IMR-90 (cell line): ENCODE measurements at regions not wholly inside any gene's neighbourhood (a gene's known extent, or its start where the extent isn't known, plus 50 kb on each side); places are given as distances from the start of the nearest gene placed in this dataset.

Experiments used
- ATAC-seq: fragments of 200-7000 bp; cut with Tn5 transposase; 2 replicates; pipeline ENCODE4 v1.9.1; 2020; ENCODE audit warnings: low read depth, mild to moderate bottlenecking, moderate library complexity
- BruUV-seq: library from RNA; stranded (reverse); fragments of 400-500 nt; replicated peaks from 2 replicates; lab custom pipeline; 2021; lab: Mats Ljungman, UMichigan
- CTCF ChIA-PET: fragments of 300-600 bp; formaldehyde crosslinking; extraction: SDS; loops from one replicate; lab custom pipeline; 2021; ENCODE audit warnings: antibody characterized with exemption; lab: Yijun Ruan, JAX
- POLR2A ChIA-PET: fragments of 300-600 bp; sonication (Branson Sonifier 250); formaldehyde crosslinking; loops from one replicate; lab custom pipeline; 2022; ENCODE audit warnings: antibody characterized with exemption; ENCODE audit not compliant: unreplicated experiment; lab: Charles Lee
- DNase-seq: peaks from one replicate; pipeline ENCODE4 v3.0.0; 2013
- H2AFZ ChIP-seq: replicated peaks from 2 replicates; pipeline ENCODE3; 2013; ENCODE audit warnings: low read length, mild to moderate bottlenecking; ENCODE audit not compliant: poor library complexity
- H2AK5ac ChIP-seq: 2 replicates; pipeline ENCODE4 v1.6.1; 2013; ENCODE audit warnings: low read depth, low read length, inconsistent platforms
- H2AK9ac ChIP-seq: replicated peaks from 2 replicates; pipeline ENCODE3; 2013; ENCODE audit warnings: mild to moderate bottlenecking, low read depth, low read length, moderate library complexity; ENCODE audit not compliant: poor library complexity
- H2BK120ac ChIP-seq: 2 replicates; pipeline ENCODE4 v1.6.1; 2013; ENCODE audit warnings: low read depth, low read length, inconsistent platforms
- H2BK15ac ChIP-seq: 3 replicates; pipeline ENCODE4 v1.6.1; 2013; ENCODE audit warnings: low read depth, low read length, inconsistent platforms
- H2BK20ac ChIP-seq: 2 replicates; pipeline ENCODE4 v1.6.1; 2013; ENCODE audit warnings: low read depth, mild to moderate bottlenecking, inconsistent platforms, low read length, moderate library complexity
- H2BK5ac ChIP-seq: 2 replicates; pipeline ENCODE4 v1.6.1; 2013; ENCODE audit warnings: mild to moderate bottlenecking, low read depth, low read length, inconsistent platforms; ENCODE audit not compliant: poor library complexity, severe bottlenecking
- H3K14ac ChIP-seq: replicated peaks from 2 replicates; pipeline ENCODE4 v1.6.1; 2013; ENCODE audit warnings: low read depth, low read length, inconsistent platforms
- H3K18ac ChIP-seq: 2 replicates; pipeline ENCODE4 v1.6.1; 2013; ENCODE audit warnings: low read depth, low read length, control low read depth
- H3K23ac ChIP-seq: 2 replicates; pipeline ENCODE4 v1.6.1; 2013; ENCODE audit warnings: low read depth, low read length, inconsistent platforms
- H3K27ac ChIP-seq: 2 replicates; pipeline ENCODE4 v1.5.1; 2013; ENCODE audit warnings: mild to moderate bottlenecking, control low read depth, low read length; ENCODE audit not compliant: insufficient read depth
- H3K27me3 ChIP-seq: 2 replicates; pipeline ENCODE4 v1.6.1; 2013; ENCODE audit warnings: low read length; ENCODE audit not compliant: control insufficient read depth, insufficient read depth
- H3K36me3 ChIP-seq: 2 replicates; pipeline ENCODE4 v1.6.1; 2013; ENCODE audit warnings: low read length, mixed read lengths; ENCODE audit not compliant: control insufficient read depth, insufficient read depth
- H3K4ac ChIP-seq: 2 replicates; pipeline ENCODE4 v1.6.1; 2013; ENCODE audit warnings: low read depth, low read length, inconsistent platforms
- H3K4me1 ChIP-seq: 2 replicates; pipeline ENCODE4 v1.6.1; 2013; ENCODE audit warnings: low read length, mixed read lengths; ENCODE audit not compliant: control insufficient read depth, insufficient read depth
- H3K4me2 ChIP-seq: 2 replicates; pipeline ENCODE4 v1.6.1; 2013; ENCODE audit warnings: low read depth, mild to moderate bottlenecking, control low read depth, low read length, moderate library complexity
- H3K4me3 ChIP-seq: 2 replicates; pipeline ENCODE4 v1.5.1; 2013; ENCODE audit warnings: low read depth, mild to moderate bottlenecking, control low read depth, low read length, moderate library complexity; ENCODE audit not compliant: insufficient read depth
- H3K56ac ChIP-seq: 2 replicates; pipeline ENCODE4 v1.6.1; 2013; ENCODE audit warnings: low read length, inconsistent platforms; ENCODE audit not compliant: insufficient read depth; ENCODE audit errors: extremely low read depth
- H3K79me1 ChIP-seq, 2 experiments: 2 replicates each; pipeline ENCODE4 v1.6.1; 2013; ENCODE audit warnings: low read length in 2 of 2, inconsistent platforms in 1 of 2, low read depth in 1 of 2
- H3K9ac ChIP-seq: 2 replicates; pipeline ENCODE4 v1.6.1; 2013; ENCODE audit warnings: low read depth, low read length, control low read depth
- H3K9me1 ChIP-seq: 2 replicates; pipeline ENCODE4 v1.6.1; 2013; ENCODE audit warnings: low read length, inconsistent platforms; ENCODE audit not compliant: insufficient read depth
- H3K9me3 ChIP-seq: 2 replicates; pipeline ENCODE4 v1.6.1; 2013; ENCODE audit warnings: low read length; ENCODE audit not compliant: control insufficient read depth, insufficient read depth
- H4K20me1 ChIP-seq: 2 replicates; pipeline ENCODE4 v1.6.1; 2013; ENCODE audit warnings: low read length, inconsistent platforms; ENCODE audit not compliant: insufficient read depth
- H4K5ac ChIP-seq: 2 replicates; pipeline ENCODE4 v1.6.1; 2013; ENCODE audit warnings: mild to moderate bottlenecking, low read depth, low read length, control low read depth
- H4K8ac ChIP-seq, 2 experiments: 2 replicates each; pipeline ENCODE4 v1.6.1; 2013; ENCODE audit warnings: low read depth in 2 of 2, low read length in 2 of 2, control low read depth in 1 of 2, inconsistent platforms in 1 of 2
- H4K91ac ChIP-seq: 2 replicates; pipeline ENCODE4 v1.6.1; 2013; ENCODE audit warnings: low read depth, low read length, inconsistent platforms; ENCODE audit not compliant: insufficient read depth
- CEBPB ChIP-seq: IDR thresholded peaks from 2 replicates; pipeline ENCODE4 v1.6.1; 2012; ENCODE audit warnings: low read depth, low read length, improper control_type of control experiment
- CHD1 ChIP-seq: IDR thresholded peaks from 2 replicates; pipeline ENCODE4 v1.6.1; 2012; ENCODE audit warnings: low read depth, low read length, improper control_type of control experiment
- FOS ChIP-seq: fragments of 150-350 bp; IDR thresholded peaks from 2 replicates; pipeline ENCODE4 v1.6.1; 2016; ENCODE audit warnings: low read depth, low read length
- MAFK ChIP-seq: IDR thresholded peaks from 2 replicates; pipeline ENCODE4 v1.6.1; 2012; ENCODE audit warnings: low read depth, low read length, improper control_type of control experiment
- MXI1 ChIP-seq: IDR thresholded peaks from 2 replicates; pipeline ENCODE4 v1.6.1; 2012; ENCODE audit warnings: low read depth, mild to moderate bottlenecking, low read length, moderate library complexity, borderline replicate concordance
- POLR2A ChIP-seq: IDR thresholded peaks from 2 replicates; pipeline ENCODE4 v1.6.1; 2012; ENCODE audit warnings: mild to moderate bottlenecking, low read depth, low read length
- RCOR1 ChIP-seq: IDR thresholded peaks from 2 replicates; pipeline ENCODE4 v1.6.1; 2012; ENCODE audit warnings: mild to moderate bottlenecking, low read length, improper control_type of control experiment; ENCODE audit not compliant: insufficient replicate concordance
- RFX5 ChIP-seq: IDR thresholded peaks from 2 replicates; pipeline ENCODE4 v1.8.0; 2012; ENCODE audit warnings: low read depth, mild to moderate bottlenecking, low read length, moderate library complexity
- SMC3 ChIP-seq: fragments of 150-350 bp; IDR thresholded peaks from 2 replicates; pipeline ENCODE4 v1.6.1; 2016; ENCODE audit warnings: low read depth, mild to moderate bottlenecking, antibody characterized with exemption, low read length, moderate library complexity
- WGBS, 2 experiments: methylation state at CpG; one replicate each; pipeline versions ENCODE4 v1.1.5 to v1.1.7; 2013; ENCODE audit warnings: missing lambda C conversion rate in 2 of 2; ENCODE audit not compliant: insufficient read length in 1 of 2; ENCODE audit errors: extremely low coverage in 2 of 2; 5-methylcytosine and 5-hydroxymethylcytosine counted together
- dilution Hi-C: fragments of 300-500 bp; cut with HindIII; formaldehyde crosslinking; loops from one replicate; pipeline ENCODE4 v1.14.3; 2018; ENCODE audit warnings: low sequenced_read_pairs; ENCODE audit not compliant: unreplicated experiment
- in situ Hi-C: fragments of 300-500 bp; cut with MboI; formaldehyde crosslinking; loops from 3 replicates; pipeline ENCODE4 v1.14.3; 2019; ENCODE audit warnings: low sequenced_read_pairs, inconsistent platforms, mixed read lengths
- intact Hi-C: fragments of 100-400 bp; cut with micrococcal nuclease; formaldehyde crosslinking; loops from 2 replicates; pipeline ENCODE4 v1.10.0; 2022
- TF ChIP-seq, protein P1 (sequence below): fragments of 150-350 bp; IDR thresholded peaks from 2 replicates; pipeline ENCODE4 v1.6.1; 2017; ENCODE audit warnings: mild to moderate bottlenecking, antibody characterized with exemption, low read length, low read depth
- TF ChIP-seq, protein P2 (sequence below): fragments of 150-350 bp; IDR thresholded peaks from 2 replicates; pipeline ENCODE4 v1.6.1; 2016; ENCODE audit warnings: low read depth, mild to moderate bottlenecking, low read length, moderate library complexity, borderline replicate concordance

DNA sequence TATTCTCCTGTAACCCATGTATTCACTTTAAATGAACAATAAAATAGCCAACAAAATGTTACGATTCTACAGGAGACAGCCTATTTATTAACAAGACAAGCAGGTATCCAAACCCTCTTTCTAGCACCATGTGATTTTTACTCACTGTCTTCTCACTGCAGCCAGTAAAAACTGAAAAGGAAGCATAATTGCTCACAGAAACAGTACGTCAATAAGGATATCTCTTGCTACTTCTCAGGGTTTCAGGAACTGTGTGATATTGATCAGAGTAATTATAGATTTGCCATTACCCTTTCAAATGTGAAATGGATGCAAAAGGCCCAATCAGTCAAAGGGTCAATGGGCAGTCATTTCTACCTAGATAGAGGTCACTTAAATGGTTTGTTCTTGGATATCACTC, 1473.8 kb upstream of the DDX18 start:
- no peaks in the 10 kb centered on the region for H4K20me1 ChIP-seq
- dilution Hi-C loops (no loop called here), in situ Hi-C loops (no loop called here), intact Hi-C loops (no loop called here)
- no peak overlapping the region for H4K91ac ChIP-seq
- H3K4me3 ChIP-seq, result no peak overlapping the region
- no peak overlapping the region for H2AK9ac ChIP-seq
- DNase-seq (no peak), ATAC-seq (no peak)
- H3K14ac ChIP-seq, result no peak overlapping the region
- no peak overlapping the region for H2BK5ac ChIP-seq
- ChIA-PET CTCF (no interaction called here), POLR2A (interaction anchor here (0.7 kb wide), 1 partner anchor 33 kb away, joined by 3 read pairs; no protein-coding TSS in a partner anchor)
- H2BK15ac ChIP-seq, result no peak overlapping the region
- no peak overlapping the region for H2AK5ac ChIP-seq
- no peaks in the 10 kb centered on the region for H3K36me3 ChIP-seq
- H3K9ac ChIP-seq, result no peak overlapping the region
- no peak overlapping the region for H3K56ac ChIP-seq
- H2BK20ac ChIP-seq, result no peak overlapping the region
- no CpG with 5 or more reads among the region's 2 CpGs for WGBS, 2 experiments
- H4K8ac ChIP-seq, result no peak overlapping the region
- no peak overlapping the region for H3K23ac ChIP-seq
- no peak overlapping the region for H2BK120ac ChIP-seq
- H3K18ac ChIP-seq, result no peak overlapping the region
- no peaks in the 10 kb centered on the region for H3K9me1 ChIP-seq
- H3K79me1 ChIP-seq, result no peaks in the 10 kb centered on the region
- BruUV-seq, result no TSS peak
- no peaks in the 10 kb centered on the region for H3K9me3 ChIP-seq
- no peak overlapping the region for H3K4me2 ChIP-seq
- H3K27ac ChIP-seq, result no peak overlapping the region
- TF ChIP-seq RCOR1 (no peak), SMC3 (no peak), MAFK (no peak), RFX5 (no peak), CEBPB (no peak), POLR2A (no peak), MXI1 (no peak), CHD1 (no peak), FOS (no peak)
- TF ChIP-seq, protein P1, sequence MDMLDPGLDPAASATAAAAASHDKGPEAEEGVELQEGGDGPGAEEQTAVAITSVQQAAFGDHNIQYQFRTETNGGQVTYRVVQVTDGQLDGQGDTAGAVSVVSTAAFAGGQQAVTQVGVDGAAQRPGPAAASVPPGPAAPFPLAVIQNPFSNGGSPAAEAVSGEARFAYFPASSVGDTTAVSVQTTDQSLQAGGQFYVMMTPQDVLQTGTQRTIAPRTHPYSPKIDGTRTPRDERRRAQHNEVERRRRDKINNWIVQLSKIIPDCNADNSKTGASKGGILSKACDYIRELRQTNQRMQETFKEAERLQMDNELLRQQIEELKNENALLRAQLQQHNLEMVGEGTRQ, result no peak
- TF ChIP-seq, protein P2, sequence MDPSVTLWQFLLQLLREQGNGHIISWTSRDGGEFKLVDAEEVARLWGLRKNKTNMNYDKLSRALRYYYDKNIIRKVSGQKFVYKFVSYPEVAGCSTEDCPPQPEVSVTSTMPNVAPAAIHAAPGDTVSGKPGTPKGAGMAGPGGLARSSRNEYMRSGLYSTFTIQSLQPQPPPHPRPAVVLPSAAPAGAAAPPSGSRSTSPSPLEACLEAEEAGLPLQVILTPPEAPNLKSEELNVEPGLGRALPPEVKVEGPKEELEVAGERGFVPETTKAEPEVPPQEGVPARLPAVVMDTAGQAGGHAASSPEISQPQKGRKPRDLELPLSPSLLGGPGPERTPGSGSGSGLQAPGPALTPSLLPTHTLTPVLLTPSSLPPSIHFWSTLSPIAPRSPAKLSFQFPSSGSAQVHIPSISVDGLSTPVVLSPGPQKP, result no peak
- H4K5ac ChIP-seq, result no peak overlapping the region
- H3K4me1 ChIP-seq, result no peaks in the 10 kb centered on the region
- H2AFZ ChIP-seq, result no peak overlapping the region
- no peak overlapping the region for H3K4ac ChIP-seq
- no peaks in the 10 kb centered on the region for H3K27me3 ChIP-seq
